ENCODE measurements at regions not wholly inside any gene's neighbourhood (a gene's known extent, or its start where the extent isn't known, plus 50 kb on each side); places are given as distances from the start of the nearest gene placed in this dataset.
"Not testable (repeated sequence)": the region's sequence is repeated elsewhere in the genome, so short reads cannot be mapped to it uniquely, and the experiment has no call there.

GRCh38 chrX:39426101-39426500 lies 624.8 kb downstream of the MID1IP1 start:
- Histone ChIP-seq H3K27me3 (no peaks in the 10 kb centered on the region), H3K4me1 (no peaks in the 10 kb centered on the region), H3K27ac (no peak overlapping the region), H3K9me3 (no peaks in the 10 kb centered on the region), H3K36me3 (no peaks in the 10 kb centered on the region), H3K4me3 (no peak overlapping the region)
- intact Hi-C loops (cut with DNase I) = no loop called here
- TF ChIP-seq POLR2A (IDR thresholded peaks at IDR 0.05) = no peak
- TF ChIP-seq, protein P1, sequence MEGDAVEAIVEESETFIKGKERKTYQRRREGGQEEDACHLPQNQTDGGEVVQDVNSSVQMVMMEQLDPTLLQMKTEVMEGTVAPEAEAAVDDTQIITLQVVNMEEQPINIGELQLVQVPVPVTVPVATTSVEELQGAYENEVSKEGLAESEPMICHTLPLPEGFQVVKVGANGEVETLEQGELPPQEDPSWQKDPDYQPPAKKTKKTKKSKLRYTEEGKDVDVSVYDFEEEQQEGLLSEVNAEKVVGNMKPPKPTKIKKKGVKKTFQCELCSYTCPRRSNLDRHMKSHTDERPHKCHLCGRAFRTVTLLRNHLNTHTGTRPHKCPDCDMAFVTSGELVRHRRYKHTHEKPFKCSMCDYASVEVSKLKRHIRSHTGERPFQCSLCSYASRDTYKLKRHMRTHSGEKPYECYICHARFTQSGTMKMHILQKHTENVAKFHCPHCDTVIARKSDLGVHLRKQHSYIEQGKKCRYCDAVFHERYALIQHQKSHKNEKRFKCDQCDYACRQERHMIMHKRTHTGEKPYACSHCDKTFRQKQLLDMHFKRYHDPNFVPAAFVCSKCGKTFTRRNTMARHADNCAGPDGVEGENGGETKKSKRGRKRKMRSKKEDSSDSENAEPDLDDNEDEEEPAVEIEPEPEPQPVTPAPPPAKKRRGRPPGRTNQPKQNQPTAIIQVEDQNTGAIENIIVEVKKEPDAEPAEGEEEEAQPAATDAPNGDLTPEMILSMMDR (IDR thresholded peaks at IDR 0.05) = no peak
- no peak for DNase-seq
- 83% methylated on average over 4 to 6 of the region's 6 CpGs for WGBS, 2 donors

DNA sequence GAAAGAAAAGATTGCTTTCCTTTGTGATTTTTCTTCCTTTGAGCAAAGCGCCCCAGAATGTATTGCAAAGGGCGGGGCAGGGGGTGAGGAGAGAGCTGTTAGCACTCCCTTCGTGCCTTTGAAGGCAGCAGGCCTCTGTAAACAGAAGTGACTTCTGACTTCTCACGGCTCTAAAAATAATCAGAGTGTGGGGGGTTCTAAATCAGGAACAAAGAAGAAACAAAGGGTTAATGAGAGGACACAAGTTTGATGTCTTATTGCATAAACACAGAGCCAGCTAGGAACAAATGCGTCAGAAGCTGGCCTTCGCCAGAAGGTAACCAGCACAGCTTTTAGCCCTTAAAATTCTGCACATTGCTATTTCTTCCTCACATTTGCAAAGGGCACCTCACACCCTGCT lies 626.2 kb downstream of the MID1IP1 start:
- H3K36me3 ChIP-seq = no peaks in the 10 kb centered on the region
- no peaks in the 10 kb centered on the region for H3K4me1 ChIP-seq
- TF ChIP-seq, protein P1 (IDR thresholded peaks at IDR 0.05) = no peak
- no peak for TF ChIP-seq POLR2A (IDR thresholded peaks at IDR 0.05)
- no peak for DNase-seq
- intact Hi-C loops (cut with DNase I) = no loop called here
- 45 to 52% methylated on average over 4 to 6 of the region's 6 CpGs for WGBS, 2 donors
- no peaks in the 10 kb centered on the region for H3K27me3 ChIP-seq
- peak overlapping the region in 1 of 4 donors; percentile 21 for H3K27ac ChIP-seq
- no peaks in the 10 kb centered on the region for H3K9me3 ChIP-seq
- H3K4me3 ChIP-seq = no peak overlapping the region

- WGBS, 2 donors = 37 to 48% methylated on average over 2 to 3 of the region's 3 CpGs
- no peak overlapping the region for H3K27ac ChIP-seq
- no peak for DNase-seq
- H3K9me3 ChIP-seq = no peaks in the 10 kb centered on the region
- H3K27me3 ChIP-seq = no peaks in the 10 kb centered on the region
- intact Hi-C loops (cut with DNase I) = no loop called here
- H3K4me1 ChIP-seq = no peaks in the 10 kb centered on the region
- H3K4me3 ChIP-seq = no peak overlapping the region
- TF ChIP-seq, protein P1 (IDR thresholded peaks at IDR 0.05) = no peak
- TF ChIP-seq POLR2A (IDR thresholded peaks at IDR 0.05) = no peak
- H3K36me3 ChIP-seq = no peaks in the 10 kb centered on the region
Measured at GRCh38 chrX:39427906-39428305, 626.6 kb downstream of the MID1IP1 start.

DNA sequence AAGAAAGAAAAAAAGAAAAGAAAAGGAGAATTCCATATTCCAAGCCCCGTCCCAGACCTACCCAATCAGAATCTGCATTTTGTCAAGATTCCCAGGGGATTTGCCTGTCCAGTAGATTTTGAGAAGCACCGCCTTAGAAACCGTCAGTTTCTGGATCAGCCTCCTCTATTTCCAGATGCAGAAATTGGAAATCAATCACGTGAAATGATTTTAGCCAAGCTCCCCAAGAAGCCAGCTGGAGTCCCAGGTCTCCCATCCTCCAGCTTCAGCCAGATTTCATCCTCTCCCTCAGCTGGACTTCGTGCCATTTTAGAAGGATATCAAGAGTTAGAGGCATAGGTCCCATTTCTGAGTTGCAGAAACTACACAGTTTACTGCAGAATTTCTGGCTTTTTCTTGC lies 629.3 kb downstream of the MID1IP1 start:
- no peak overlapping the region for H3K4me3 ChIP-seq
- no peaks in the 10 kb centered on the region for H3K9me3 ChIP-seq
- intact Hi-C loops (cut with DNase I) = no loop called here
- H3K4me1 ChIP-seq = no peaks in the 10 kb centered on the region
- H3K27me3 ChIP-seq = no peaks in the 10 kb centered on the region
- WGBS, 2 donors = 70 to 83% methylated on average over 4 to 5 of the region's 5 CpGs
- TF ChIP-seq, protein P1 (IDR thresholded peaks at IDR 0.05) = no peak
- TF ChIP-seq POLR2A (IDR thresholded peaks at IDR 0.05) = no peak
- no peak overlapping the region for H3K27ac ChIP-seq
- no peak for DNase-seq
- no peaks in the 10 kb centered on the region for H3K36me3 ChIP-seq

- DNase-seq = no peak
- no peak overlapping the region for H3K27ac ChIP-seq
- H3K27me3 ChIP-seq = no peaks in the 10 kb centered on the region
- H3K36me3 ChIP-seq = no peaks in the 10 kb centered on the region
- H3K4me1 ChIP-seq = no peaks in the 10 kb centered on the region
- TF ChIP-seq, protein P1 (IDR thresholded peaks at IDR 0.05) = no peak
- WGBS, 2 donors = 27 to 37% methylated on average over 2 of the region's 2 CpGs
- intact Hi-C loops (cut with DNase I) = no loop called here
- no peaks in the 10 kb centered on the region for H3K9me3 ChIP-seq
- no peak overlapping the region for H3K4me3 ChIP-seq
Measured at GRCh38 chrX:39431893-39432292, 630.6 kb downstream of the MID1IP1 start.

- H3K27ac ChIP-seq; DNase-seq; intact Hi-C loops (cut with DNase I); H3K4me3 ChIP-seq; H3K4me1 ChIP-seq; H3K36me3 ChIP-seq; H3K27me3 ChIP-seq; H3K9me3 ChIP-seq: not testable (repeated sequence)
- WGBS, 2 donors = 69 to 75% methylated on average over 5 of the region's 5 CpGs
Measured at GRCh38 chrX:39434671-39435070, 633.4 kb downstream of the MID1IP1 start.

GRCh38 chrX:39436538-39436937 lies 635.3 kb downstream of the MID1IP1 start:
- H3K36me3 ChIP-seq; H3K27me3 ChIP-seq; intact Hi-C loops (cut with DNase I); H3K4me3 ChIP-seq; H3K9me3 ChIP-seq; DNase-seq; H3K27ac ChIP-seq; H3K4me1 ChIP-seq: not testable (repeated sequence)
- WGBS, 2 donors = 63 to 90% methylated on average over 3 to 4 of the region's 4 CpGs
